Endothelial cell of umbilical vein (primary cell): ENCODE measurements at regions not wholly inside any gene's neighbourhood (a gene's known extent, or its start where the extent isn't known, plus 50 kb on each side); places are given as distances from the start of the nearest gene placed in this dataset.

Experiments
- CTCF ChIP-seq, 2 donors: IDR thresholded peaks; 1 replicate in 1 of 2; 2 replicates in 1 of 2; pipeline ENCODE4 v1.5.1; 2011; ENCODE audit warnings: low read length in 2 of 2, mild to moderate bottlenecking in 2 of 2, moderate library complexity in 2 of 2, control low read depth in 1 of 2, inconsistent platforms in 1 of 2, low read depth in 1 of 2; ENCODE audit not compliant: insufficient read depth in 1 of 2; ENCODE audit errors: extremely low read depth in 1 of 2
- EZH2 ChIP-seq: IDR thresholded peaks from 2 replicates; pipeline ENCODE4 v1.6.1; 2012; ENCODE audit warnings: borderline replicate concordance, low read depth, mild to moderate bottlenecking, moderate library complexity, low read length, inconsistent platforms; ENCODE audit not compliant: severe bottlenecking
- MYC ChIP-seq: IDR thresholded peaks from one replicate; pipeline ENCODE4 v1.6.1; 2011; ENCODE audit warnings: mild to moderate bottlenecking, low read depth, low read length
- POLR2A ChIP-seq: IDR thresholded peaks from 2 replicates; pipeline ENCODE4 v1.6.1; 2012; ENCODE audit warnings: low read depth, mild to moderate bottlenecking, control low read depth, low read length
- POLR2AphosphoS5 ChIP-seq: IDR thresholded peaks from 2 replicates; pipeline ENCODE4 v1.6.1; 2012; ENCODE audit warnings: low read depth, mild to moderate bottlenecking, control low read depth, low read length, moderate library complexity; ENCODE audit not compliant: insufficient read depth
- TF ChIP-seq, protein P1 (sequence below): IDR thresholded peaks from 2 replicates; pipeline ENCODE4 v1.6.1; 2011; ENCODE audit not compliant: insufficient read depth, insufficient read length

GRCh38 chr20:43295781-43296180 lies 106.1 kb upstream of the PTPRT start:
- TF ChIP-seq CTCF (IDR thresholded peaks at IDR 0.05; ENCODE audit: extremely low read depth in 1 of 2, insufficient read depth in 1 of 2, low read depth in 1 of 2, low read length in 2 of 2) (no peak), POLR2A (no peak), MYC (no peak), POLR2AphosphoS5 (no peak), EZH2 (no peak)
- TF ChIP-seq, protein P1, sequence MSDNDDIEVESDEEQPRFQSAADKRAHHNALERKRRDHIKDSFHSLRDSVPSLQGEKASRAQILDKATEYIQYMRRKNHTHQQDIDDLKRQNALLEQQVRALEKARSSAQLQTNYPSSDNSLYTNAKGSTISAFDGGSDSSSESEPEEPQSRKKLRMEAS = no peak
